CD4-positive, alpha-beta T cell (primary cell): ENCODE measurements at regions not wholly inside any gene's neighbourhood (a gene's known extent, or its start where the extent isn't known, plus 50 kb on each side); places are given as distances from the start of the nearest gene placed in this dataset.

Experiments used
- ATAC-seq: fragments of 200-7000 bp; cut with Tn5 transposase; one replicate; pipeline ENCODE4 v1.10.0; 2022; ENCODE audit warnings: mild to moderate bottlenecking; ENCODE audit not compliant: poor library complexity
- CTCF ChIA-PET: fragments of 350-600 bp; sonication (Branson Sonifier 250); formaldehyde crosslinking; loops from one replicate; lab custom pipeline; 2021; ENCODE audit warnings: antibody characterized with exemption, inconsistent platforms; lab: Charles Lee
- POLR2A ChIA-PET: fragments of 350-600 bp; sonication (Branson Sonifier 250); formaldehyde crosslinking; loops from one replicate; lab custom pipeline; 2021; ENCODE audit warnings: antibody characterized with exemption, inconsistent platforms; lab: Charles Lee
- DNase-seq, 14 experiments: peaks; one replicate each; pipeline ENCODE4 v3.0.0-alpha.2; 2013 to 2020; ENCODE audit warnings: mixed read lengths in 2 of 14
- H3K27ac ChIP-seq, 2 donors: one replicate each; pipeline versions ENCODE4 v1.5.1 to v1.7.0; 2013; ENCODE audit warnings: low read length in 2 of 2, low read depth in 1 of 2, mild to moderate bottlenecking in 1 of 2
- H3K27me3 ChIP-seq, 2 experiments: 1 replicate in 1 of 2; 2 replicates in 1 of 2; pipeline versions ENCODE4 v1.6.1 to v1.7.0; 2013; ENCODE audit warnings: low read length in 2 of 2, control low read depth in 1 of 2, mild to moderate bottlenecking in 1 of 2, moderate library complexity in 1 of 2; ENCODE audit not compliant: insufficient read depth in 2 of 2, control insufficient read depth in 1 of 2
- H3K36me3 ChIP-seq: one replicate; pipeline ENCODE4 v1.6.1; 2013; ENCODE audit warnings: low read length, control low read depth; ENCODE audit not compliant: insufficient read depth
- H3K4me1 ChIP-seq: one replicate; pipeline ENCODE4 v1.6.1; 2013; ENCODE audit warnings: low read length, control low read depth; ENCODE audit not compliant: insufficient read depth
- H3K4me3 ChIP-seq: one replicate; pipeline ENCODE4 v1.5.1; 2013; ENCODE audit warnings: mild to moderate bottlenecking, low read length, moderate library complexity
- H3K9me3 ChIP-seq, 2 experiments: 1 replicate in 1 of 2; 2 replicates in 1 of 2; pipeline versions ENCODE4 v1.6.1 to v1.7.0; 2013; ENCODE audit warnings: low read length in 2 of 2, mild to moderate bottlenecking in 2 of 2, control low read depth in 1 of 2, moderate library complexity in 1 of 2; ENCODE audit not compliant: control insufficient read depth in 1 of 2, insufficient read depth in 1 of 2
- H3K27ac Mint-ChIP-seq: one replicate; pipeline ENCODE4 v1.8.0; 2020; ENCODE audit warnings: mixed read lengths
- H3K27me3 Mint-ChIP-seq: one replicate; pipeline ENCODE4 v1.8.0; 2021; ENCODE audit warnings: mixed read lengths
- H3K36me3 Mint-ChIP-seq: one replicate; pipeline ENCODE4 v1.8.0; 2021; ENCODE audit warnings: low read depth, mixed read lengths
- H3K4me1 Mint-ChIP-seq: one replicate; pipeline ENCODE4 v1.8.0; 2021; ENCODE audit warnings: low read depth, mixed read lengths
- H3K4me3 Mint-ChIP-seq: one replicate; pipeline ENCODE4 v1.8.0; 2020; ENCODE audit warnings: mild to moderate bottlenecking, mixed read lengths
- H3K9me3 Mint-ChIP-seq: one replicate; pipeline ENCODE4 v1.8.0; 2020; ENCODE audit warnings: mixed read lengths
- CTCF ChIP-seq: fragments of 200-600 bp; IDR thresholded peaks from one replicate; pipeline ENCODE4 v1.8.0; 2022; ENCODE audit warnings: antibody characterized with exemption, mild to moderate bottlenecking
- intact Hi-C, 2 experiments: fragments of 100-400 bp; cut with DNase I in 1 of 2; cut with micrococcal nuclease in 1 of 2; formaldehyde crosslinking; loops; one replicate each; pipeline versions ENCODE4 v1.15.1 to v1.9.0; 2023 to 2025; cut with DNase I, micrococcal nuclease

- Histone ChIP-seq H3K36me3 (no peaks in the 10 kb centered on the region), H3K27me3 (no peaks in the 10 kb centered on the region), H3K4me3 (no peak overlapping the region), H3K4me1 (peaks cover 19% of the 10 kb centered on the region), H3K27ac (no peak overlapping the region), H3K9me3 (no peaks in the 10 kb centered on the region)
- ChIA-PET POLR2A (interaction anchor here (0.7 to 2.3 kb wide), 7 partner anchors 9 to 768 kb away, joined by 3 to 7 read pairs (median 3); no protein-coding TSS in a partner anchor), CTCF (interaction anchor here (1.2 kb wide), 1 partner anchor 198 kb away, joined by 3 read pairs; no protein-coding TSS in a partner anchor)
- H3K27me3 Mint-ChIP-seq: no peaks in the 10 kb centered on the region
- H3K27ac Mint-ChIP-seq: peak overlapping the region; percentile 82
- ATAC-seq (no peak), DNase-seq (no peak)
- H3K36me3 Mint-ChIP-seq: no peaks in the 10 kb centered on the region
- no peak for TF ChIP-seq CTCF
- no peaks in the 10 kb centered on the region for H3K9me3 Mint-ChIP-seq
- intact Hi-C loops: loop anchor here in 1 of 2 experiments (5.0 kb wide), 1 partner anchor 116 kb away; no protein-coding TSS in a partner anchor
- H3K4me1 Mint-ChIP-seq: peaks cover 41% of the 10 kb centered on the region
- no peak overlapping the region for H3K4me3 Mint-ChIP-seq
Observed at GRCh38 chr20:53741726-53742028, 148.0 kb upstream of the ZNF217 start.

DNA sequence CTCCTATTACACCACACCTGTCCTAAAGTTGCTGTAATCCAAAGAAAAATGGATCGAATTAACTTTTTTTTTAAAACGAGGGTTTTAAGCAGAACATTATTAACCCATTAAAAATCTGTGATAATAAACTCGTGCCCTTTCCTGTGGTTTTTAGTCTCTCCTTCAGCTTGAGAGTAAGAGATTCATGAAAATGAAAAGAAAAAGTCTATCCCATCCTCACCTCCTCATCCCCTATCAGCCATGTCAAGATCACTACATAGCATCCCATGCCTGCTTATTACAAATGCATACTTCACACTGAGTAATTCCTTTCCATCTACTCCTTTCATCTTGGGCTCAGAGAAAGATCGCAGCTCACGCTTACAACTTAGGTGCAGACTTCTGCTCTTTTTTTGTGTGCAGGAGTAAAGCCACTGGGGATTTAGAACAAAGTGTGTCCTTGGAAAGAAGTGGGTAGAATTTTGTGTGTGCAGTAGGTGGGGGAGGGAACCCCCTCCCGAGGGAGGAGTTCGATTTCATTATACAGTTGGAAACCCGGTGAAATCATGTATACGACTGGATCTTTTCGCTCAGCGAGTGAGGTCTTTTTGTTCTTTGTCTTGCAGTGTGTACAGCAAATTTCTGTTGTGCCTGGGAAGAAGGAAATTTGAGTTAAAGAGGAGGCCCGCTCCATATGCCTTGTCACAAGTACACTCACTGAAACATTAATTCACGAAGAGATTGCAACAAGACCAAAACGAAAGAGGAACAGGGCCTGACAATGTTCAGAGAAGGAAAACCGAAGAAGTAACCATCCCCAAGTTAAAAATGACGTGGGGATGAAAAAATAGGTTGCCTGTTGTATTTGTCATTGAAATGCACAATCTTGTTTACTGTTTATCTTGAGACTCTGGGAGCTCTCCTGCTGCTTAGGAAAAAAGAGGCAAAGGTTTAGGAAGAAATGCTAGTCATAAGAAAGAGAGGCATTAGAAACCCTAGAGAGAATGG is 146.5 kb upstream of the ZNF217 start:
- Mint-ChIP-seq H3K27ac (peak overlapping the region; percentile 82), H3K4me3 (peak overlapping the region; percentile 86), H3K4me1 (peaks cover 54% of the 10 kb centered on the region), H3K9me3 (no peaks in the 10 kb centered on the region), H3K36me3 (no peaks in the 10 kb centered on the region), H3K27me3 (no peaks in the 10 kb centered on the region)
- CTCF ChIA-PET: interaction anchor here (1.1 kb wide), 1 partner anchor 10 kb away, joined by 3 read pairs; no protein-coding TSS in a partner anchor
- peak in 4 of 14 experiments; percentile 19 to 52 (median 44) for DNase-seq
- Histone ChIP-seq H3K27me3 (no peaks in the 10 kb centered on the region), H3K4me3 (peak overlapping the region; percentile 49), H3K36me3 (no peaks in the 10 kb centered on the region), H3K27ac (peak overlapping the region in 1 of 2 donors; percentile 41), H3K4me1 (peaks cover 19% of the 10 kb centered on the region), H3K9me3 (no peaks in the 10 kb centered on the region)
- POLR2A ChIA-PET: interaction anchor here (0.8 to 2.7 kb wide), 11 partner anchors 9 to 200 kb away, joined by 3 to 11 read pairs (median 4); no protein-coding TSS in a partner anchor
- intact Hi-C loops: loop anchor here in 1 of 2 experiments (5.0 kb wide), 1 partner anchor 117 kb away; no protein-coding TSS in a partner anchor
- peak; percentile 55 for ATAC-seq
- no peak for TF ChIP-seq CTCF

- H3K36me3 Mint-ChIP-seq: no peaks in the 10 kb centered on the region
- Histone ChIP-seq H3K27me3 (no peaks in the 10 kb centered on the region), H3K9me3 (no peaks in the 10 kb centered on the region), H3K4me3 (no peak overlapping the region), H3K27ac (no peak overlapping the region), H3K4me1 (peaks cover 19% of the 10 kb centered on the region), H3K36me3 (no peaks in the 10 kb centered on the region)
- ATAC-seq: no peak
- no peak for TF ChIP-seq CTCF
- no peaks in the 10 kb centered on the region for H3K27me3 Mint-ChIP-seq
- no peak for DNase-seq
- ChIA-PET CTCF (interaction anchor here (1.1 to 1.2 kb wide), 2 partner anchors 10 to 11 kb away, joined by 3 read pairs; no protein-coding TSS in a partner anchor), POLR2A (interaction anchor here (1.0 to 2.7 kb wide), 8 partner anchors 8 to 145 kb away, joined by 3 to 11 read pairs (median 4); no protein-coding TSS in a partner anchor)
- intact Hi-C loops: no loop called here
- H3K27ac Mint-ChIP-seq: peak overlapping the region; percentile 82
- peak overlapping the region; percentile 59 for H3K4me3 Mint-ChIP-seq
- no peaks in the 10 kb centered on the region for H3K9me3 Mint-ChIP-seq
- peaks cover 54% of the 10 kb centered on the region for H3K4me1 Mint-ChIP-seq
Observed at GRCh38 chr20:53738945-53739798, 145.5 kb upstream of the ZNF217 start.
